ENCODE measurements at regions not wholly inside any gene's neighbourhood (a gene's known extent, or its start where the extent isn't known, plus 50 kb on each side); places are given as distances from the start of the nearest gene placed in this dataset.

- no peak overlapping the region for H3K4me3 Mint-ChIP-seq (ENCODE audit: unreplicated experiment)
- H3K36me3 Mint-ChIP-seq (ENCODE audit: unreplicated experiment), result peaks cover 6% of the 10 kb centered on the region
- DNase-seq (ENCODE audit: extremely low spot score, unreplicated experiment), result no peak
- H3K27ac Mint-ChIP-seq (ENCODE audit: unreplicated experiment), result no peak overlapping the region
- TF ChIP-seq CTCF (IDR thresholded peaks at IDR 0.05), result no peak
- peaks cover 4% of the 10 kb centered on the region for H3K9me3 Mint-ChIP-seq (ENCODE audit: unreplicated experiment)
- H3K27me3 Mint-ChIP-seq (ENCODE audit: unreplicated experiment), result peaks cover 64% of the 10 kb centered on the region
- H3K4me1 Mint-ChIP-seq (ENCODE audit: unreplicated experiment), result peaks cover 18% of the 10 kb centered on the region
Observed at GRCh38 chr6:121925024-121925423, 474.4 kb upstream of the HSF2 start.

GRCh38 chr6:121925534-121926255, 473.8 kb upstream of the HSF2 start:
- Mint-ChIP-seq H3K4me1 (ENCODE audit: unreplicated experiment) (peaks cover 18% of the 10 kb centered on the region), H3K27ac (ENCODE audit: unreplicated experiment) (no peak overlapping the region)
- no peak for DNase-seq (ENCODE audit: extremely low spot score, unreplicated experiment)

GRCh38 chr6:121929301-121929700, 470.2 kb upstream of the HSF2 start:
- Mint-ChIP-seq H3K4me1 (ENCODE audit: unreplicated experiment) (peaks cover 44% of the 10 kb centered on the region), H3K27ac (ENCODE audit: unreplicated experiment) (no peak overlapping the region), H3K4me3 (ENCODE audit: unreplicated experiment) (no peak overlapping the region), H3K9me3 (ENCODE audit: unreplicated experiment) (peaks cover 4% of the 10 kb centered on the region), H3K27me3 (ENCODE audit: unreplicated experiment) (peaks cover 47% of the 10 kb centered on the region), H3K36me3 (ENCODE audit: unreplicated experiment) (peaks cover 6% of the 10 kb centered on the region)
- no peak for TF ChIP-seq CTCF (IDR thresholded peaks at IDR 0.05)
- DNase-seq (ENCODE audit: extremely low spot score, unreplicated experiment), result no peak

More at GRCh38 chr6:121925534-121926255, 473.8 kb upstream of the HSF2 start:
- peaks cover 4% of the 10 kb centered on the region for H3K9me3 Mint-ChIP-seq (ENCODE audit: unreplicated experiment)
- peaks cover 60% of the 10 kb centered on the region for H3K27me3 Mint-ChIP-seq (ENCODE audit: unreplicated experiment)
- TF ChIP-seq CTCF (IDR thresholded peaks at IDR 0.05), result no peak
- H3K4me3 Mint-ChIP-seq (ENCODE audit: unreplicated experiment), result no peak overlapping the region
- peaks cover 6% of the 10 kb centered on the region for H3K36me3 Mint-ChIP-seq (ENCODE audit: unreplicated experiment)

- peaks cover 5% of the 10 kb centered on the region for H3K36me3 Mint-ChIP-seq (ENCODE audit: unreplicated experiment)
- H3K4me1 Mint-ChIP-seq (ENCODE audit: unreplicated experiment), result peaks cover 26% of the 10 kb centered on the region
- H3K9me3 Mint-ChIP-seq (ENCODE audit: unreplicated experiment), result peaks cover 7% of the 10 kb centered on the region
- peak overlapping the region; percentile 38 for H3K4me3 Mint-ChIP-seq (ENCODE audit: unreplicated experiment)
- H3K27me3 Mint-ChIP-seq (ENCODE audit: unreplicated experiment), result peaks cover 39% of the 10 kb centered on the region
- H3K27ac Mint-ChIP-seq (ENCODE audit: unreplicated experiment), result peak overlapping the region; percentile 87
- no peak for TF ChIP-seq CTCF (IDR thresholded peaks at IDR 0.05)
- peak; percentile 93 for DNase-seq (ENCODE audit: extremely low spot score, unreplicated experiment)
Observed at GRCh38 chr6:121932076-121932991, 467.1 kb upstream of the HSF2 start.

GRCh38 chr6:121934451-121934850, 465.0 kb upstream of the HSF2 start:
- H3K4me3 Mint-ChIP-seq (ENCODE audit: unreplicated experiment), result no peak overlapping the region
- H3K9me3 Mint-ChIP-seq (ENCODE audit: unreplicated experiment), result peaks cover 13% of the 10 kb centered on the region
- DNase-seq (ENCODE audit: extremely low spot score, unreplicated experiment), result no peak
- peaks cover 15% of the 10 kb centered on the region for H3K36me3 Mint-ChIP-seq (ENCODE audit: unreplicated experiment)
- no peak overlapping the region for H3K27ac Mint-ChIP-seq (ENCODE audit: unreplicated experiment)
- peaks cover 33% of the 10 kb centered on the region for H3K27me3 Mint-ChIP-seq (ENCODE audit: unreplicated experiment)
- TF ChIP-seq CTCF (IDR thresholded peaks at IDR 0.05), result no peak
- peaks cover 26% of the 10 kb centered on the region for H3K4me1 Mint-ChIP-seq (ENCODE audit: unreplicated experiment)
